Suprapubic skin (tissue), 3 donors: ENCODE measurements at regions not wholly inside any gene's neighbourhood (a gene's known extent, or its start where the extent isn't known, plus 50 kb on each side); places are given as distances from the start of the nearest gene placed in this dataset.

Experiments used
- EP300 ChIP-seq: sonication (generic); formaldehyde crosslinking; IDR thresholded peaks from one replicate; pipeline ENCODE4 v1.6.1; 2017; ENCODE audit warnings: antibody characterized with exemption
- TF ChIP-seq, protein P1 (sequence below), 2 donors: fragments of 200-600 bp in 1 of 2; fragments of 450-650 bp in 1 of 2; sonication (generic) in 1 of 2; IDR thresholded peaks; one replicate each; pipeline ENCODE4 v1.5.1; 2016 to 2019; ENCODE audit warnings: antibody characterized with exemption in 2 of 2, mild to moderate bottlenecking in 1 of 2, moderate library complexity in 1 of 2

DNA sequence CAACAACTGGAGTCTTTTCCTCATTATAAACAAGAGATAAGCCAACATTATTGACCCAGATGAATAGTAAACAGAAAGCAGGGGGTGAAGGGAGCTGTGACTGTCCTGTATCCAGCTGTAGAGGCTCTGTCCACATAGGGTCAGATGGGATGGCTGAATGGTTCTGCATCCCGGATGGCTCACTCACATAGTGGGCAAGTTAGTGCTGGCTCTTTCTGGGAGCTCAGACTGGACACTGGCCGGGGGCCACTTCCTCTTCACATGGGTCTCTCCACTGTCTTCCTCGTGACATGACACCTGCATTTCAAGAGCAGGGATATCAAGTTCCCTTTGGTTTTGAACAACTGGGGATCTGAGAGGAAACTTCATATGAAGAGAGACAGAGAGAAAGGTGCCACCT lies 969.6 kb upstream of the TMEM132C start:
- TF ChIP-seq, protein P1, sequence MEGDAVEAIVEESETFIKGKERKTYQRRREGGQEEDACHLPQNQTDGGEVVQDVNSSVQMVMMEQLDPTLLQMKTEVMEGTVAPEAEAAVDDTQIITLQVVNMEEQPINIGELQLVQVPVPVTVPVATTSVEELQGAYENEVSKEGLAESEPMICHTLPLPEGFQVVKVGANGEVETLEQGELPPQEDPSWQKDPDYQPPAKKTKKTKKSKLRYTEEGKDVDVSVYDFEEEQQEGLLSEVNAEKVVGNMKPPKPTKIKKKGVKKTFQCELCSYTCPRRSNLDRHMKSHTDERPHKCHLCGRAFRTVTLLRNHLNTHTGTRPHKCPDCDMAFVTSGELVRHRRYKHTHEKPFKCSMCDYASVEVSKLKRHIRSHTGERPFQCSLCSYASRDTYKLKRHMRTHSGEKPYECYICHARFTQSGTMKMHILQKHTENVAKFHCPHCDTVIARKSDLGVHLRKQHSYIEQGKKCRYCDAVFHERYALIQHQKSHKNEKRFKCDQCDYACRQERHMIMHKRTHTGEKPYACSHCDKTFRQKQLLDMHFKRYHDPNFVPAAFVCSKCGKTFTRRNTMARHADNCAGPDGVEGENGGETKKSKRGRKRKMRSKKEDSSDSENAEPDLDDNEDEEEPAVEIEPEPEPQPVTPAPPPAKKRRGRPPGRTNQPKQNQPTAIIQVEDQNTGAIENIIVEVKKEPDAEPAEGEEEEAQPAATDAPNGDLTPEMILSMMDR (IDR thresholded peaks at IDR 0.05) = no peak
- no peak for TF ChIP-seq EP300
